ENCODE measurements at regions not wholly inside any gene's neighbourhood (a gene's known extent, or its start where the extent isn't known, plus 50 kb on each side); places are given as distances from the start of the nearest gene placed in this dataset.

DNA sequence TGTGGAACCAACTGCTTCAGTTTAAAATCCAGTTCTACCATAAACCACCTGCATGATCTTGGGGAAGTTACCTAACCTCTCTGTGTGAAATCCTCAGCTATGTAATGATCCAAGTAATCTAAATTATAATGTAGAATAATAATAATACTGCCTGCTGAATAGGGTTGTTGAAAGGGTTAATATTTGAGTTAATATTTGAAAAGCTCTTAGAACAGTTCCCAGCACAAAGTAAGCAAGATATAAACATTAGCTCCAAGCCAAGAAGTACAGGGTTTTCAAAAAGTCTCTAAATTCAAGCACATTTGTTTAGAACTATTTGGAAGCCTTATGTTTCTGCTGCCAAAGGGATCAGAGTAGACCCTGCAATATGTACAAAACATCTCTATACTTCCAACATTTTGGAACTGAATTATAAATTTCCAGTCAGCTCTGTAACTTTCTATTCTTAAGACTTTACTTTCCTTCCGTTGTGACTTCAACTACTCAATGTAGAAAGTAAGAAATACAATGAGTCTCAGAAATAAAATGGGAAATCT is 76.7 kb upstream of the FAM9C start:
- TF ChIP-seq, protein P1, sequence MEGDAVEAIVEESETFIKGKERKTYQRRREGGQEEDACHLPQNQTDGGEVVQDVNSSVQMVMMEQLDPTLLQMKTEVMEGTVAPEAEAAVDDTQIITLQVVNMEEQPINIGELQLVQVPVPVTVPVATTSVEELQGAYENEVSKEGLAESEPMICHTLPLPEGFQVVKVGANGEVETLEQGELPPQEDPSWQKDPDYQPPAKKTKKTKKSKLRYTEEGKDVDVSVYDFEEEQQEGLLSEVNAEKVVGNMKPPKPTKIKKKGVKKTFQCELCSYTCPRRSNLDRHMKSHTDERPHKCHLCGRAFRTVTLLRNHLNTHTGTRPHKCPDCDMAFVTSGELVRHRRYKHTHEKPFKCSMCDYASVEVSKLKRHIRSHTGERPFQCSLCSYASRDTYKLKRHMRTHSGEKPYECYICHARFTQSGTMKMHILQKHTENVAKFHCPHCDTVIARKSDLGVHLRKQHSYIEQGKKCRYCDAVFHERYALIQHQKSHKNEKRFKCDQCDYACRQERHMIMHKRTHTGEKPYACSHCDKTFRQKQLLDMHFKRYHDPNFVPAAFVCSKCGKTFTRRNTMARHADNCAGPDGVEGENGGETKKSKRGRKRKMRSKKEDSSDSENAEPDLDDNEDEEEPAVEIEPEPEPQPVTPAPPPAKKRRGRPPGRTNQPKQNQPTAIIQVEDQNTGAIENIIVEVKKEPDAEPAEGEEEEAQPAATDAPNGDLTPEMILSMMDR (IDR thresholded peaks at IDR 0.05) = no peak
- ATAC-seq (ENCODE audit: low FRiP score) (no peak), DNase-seq (ENCODE audit: low spot score) (no peak)

DNA sequence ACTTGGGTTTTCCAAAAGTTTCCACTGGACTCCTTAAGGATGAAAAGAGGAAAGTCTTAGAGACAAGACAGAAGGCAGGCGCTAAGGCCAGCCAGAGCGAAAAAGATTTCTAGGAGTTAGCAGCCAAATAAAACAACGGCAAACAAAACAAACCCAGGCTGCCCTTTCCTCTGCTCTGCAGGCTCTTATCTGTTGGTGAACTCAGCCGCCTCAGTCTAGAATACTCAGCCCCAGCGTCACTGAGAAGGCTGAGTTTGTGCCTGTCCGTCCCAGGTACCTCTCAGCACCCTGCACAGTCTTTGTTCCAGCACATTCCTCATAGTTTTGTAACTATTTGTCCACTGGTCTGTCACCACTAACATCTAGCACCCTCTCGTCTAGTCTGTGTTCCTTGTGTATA is 75.6 kb upstream of the FAM9C start:
- TF ChIP-seq, protein P1 (IDR thresholded peaks at IDR 0.05) = no peak
- DNase-seq (ENCODE audit: low spot score) (no peak), ATAC-seq (ENCODE audit: low FRiP score) (peak; percentile 87)

DNA sequence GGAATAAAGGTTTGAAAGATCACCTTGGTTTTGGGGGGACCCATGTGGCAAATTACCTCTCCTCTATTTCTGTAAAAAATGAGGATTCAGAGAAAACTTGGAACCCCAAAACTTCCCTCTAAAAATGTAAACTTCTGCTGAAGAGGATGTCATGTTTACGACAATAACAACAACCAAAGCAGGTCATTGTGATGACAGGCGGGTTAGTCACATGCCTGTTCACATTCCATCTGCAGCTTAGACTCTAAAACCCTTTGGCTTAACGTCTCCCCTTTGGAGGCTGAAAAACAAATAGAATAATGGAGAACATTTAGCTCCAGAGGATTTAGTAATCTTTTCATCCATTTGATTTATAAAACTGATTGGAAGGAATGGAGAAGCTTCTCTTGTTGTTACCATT is 75.0 kb upstream of the FAM9C start:
- TF ChIP-seq, protein P1 (IDR thresholded peaks at IDR 0.05) = no peak
- DNase-seq (ENCODE audit: low spot score) (no peak), ATAC-seq (ENCODE audit: low FRiP score) (no peak)

DNA sequence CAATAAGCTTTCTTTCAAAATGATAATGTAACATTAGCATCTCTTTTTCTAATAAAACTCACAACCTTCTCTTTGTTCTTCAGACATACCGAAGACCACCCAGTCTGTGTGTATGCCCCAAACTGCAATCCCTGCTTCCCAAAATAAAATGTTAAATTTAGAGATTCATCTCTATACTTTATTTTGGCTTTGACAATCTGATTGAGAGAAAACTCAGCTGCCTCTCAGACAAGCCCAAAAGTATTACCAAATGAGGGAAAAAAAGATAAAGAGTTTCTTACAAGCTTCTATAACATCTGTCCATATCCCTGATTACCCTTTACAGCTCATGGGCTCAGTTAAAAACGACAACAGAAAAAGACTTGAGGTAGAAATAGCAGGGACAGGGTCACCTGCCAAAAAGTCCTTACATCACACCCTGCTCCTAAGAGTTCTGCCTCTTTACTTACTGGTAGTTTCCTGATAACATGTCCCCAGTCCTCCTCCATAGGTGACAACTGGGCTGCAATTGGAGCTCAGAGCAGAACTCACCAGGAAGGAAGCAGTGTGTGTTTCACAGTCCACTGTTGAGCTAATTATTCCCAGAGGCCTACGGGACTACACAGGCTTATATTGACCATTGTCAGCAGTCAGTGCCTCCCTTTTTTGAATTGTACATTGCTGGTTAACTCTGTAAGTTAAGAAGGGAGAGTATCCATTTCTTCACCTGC is 70.9 kb upstream of the FAM9C start:
- DNase-seq (ENCODE audit: low spot score) = no peak

DNA sequence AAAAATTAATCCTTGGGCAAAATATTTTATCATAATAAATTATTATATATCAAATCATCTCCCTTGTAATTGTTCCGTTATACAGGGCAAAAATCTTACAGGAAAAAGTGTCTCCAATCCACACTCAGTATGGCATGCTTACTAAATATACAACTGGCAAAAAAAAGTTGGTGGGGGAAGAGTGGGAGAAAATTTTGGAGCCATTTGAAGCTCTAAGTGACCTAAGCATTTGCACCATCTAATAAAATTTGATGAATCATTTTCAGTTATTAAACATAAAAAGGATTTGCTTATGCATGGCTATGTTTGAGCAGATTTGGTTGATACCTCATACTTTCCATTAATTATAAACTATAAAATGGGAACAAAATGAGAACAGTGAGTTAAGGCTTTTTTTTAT is 68.1 kb upstream of the FAM9C start:
- TF ChIP-seq, protein P1 (IDR thresholded peaks at IDR 0.05) = no peak

More for the DNA sequence above, 70.9 kb upstream of the FAM9C start:
- ATAC-seq (ENCODE audit: low FRiP score) = no peak
- TF ChIP-seq, protein P1 (IDR thresholded peaks at IDR 0.05) = no peak

DNA sequence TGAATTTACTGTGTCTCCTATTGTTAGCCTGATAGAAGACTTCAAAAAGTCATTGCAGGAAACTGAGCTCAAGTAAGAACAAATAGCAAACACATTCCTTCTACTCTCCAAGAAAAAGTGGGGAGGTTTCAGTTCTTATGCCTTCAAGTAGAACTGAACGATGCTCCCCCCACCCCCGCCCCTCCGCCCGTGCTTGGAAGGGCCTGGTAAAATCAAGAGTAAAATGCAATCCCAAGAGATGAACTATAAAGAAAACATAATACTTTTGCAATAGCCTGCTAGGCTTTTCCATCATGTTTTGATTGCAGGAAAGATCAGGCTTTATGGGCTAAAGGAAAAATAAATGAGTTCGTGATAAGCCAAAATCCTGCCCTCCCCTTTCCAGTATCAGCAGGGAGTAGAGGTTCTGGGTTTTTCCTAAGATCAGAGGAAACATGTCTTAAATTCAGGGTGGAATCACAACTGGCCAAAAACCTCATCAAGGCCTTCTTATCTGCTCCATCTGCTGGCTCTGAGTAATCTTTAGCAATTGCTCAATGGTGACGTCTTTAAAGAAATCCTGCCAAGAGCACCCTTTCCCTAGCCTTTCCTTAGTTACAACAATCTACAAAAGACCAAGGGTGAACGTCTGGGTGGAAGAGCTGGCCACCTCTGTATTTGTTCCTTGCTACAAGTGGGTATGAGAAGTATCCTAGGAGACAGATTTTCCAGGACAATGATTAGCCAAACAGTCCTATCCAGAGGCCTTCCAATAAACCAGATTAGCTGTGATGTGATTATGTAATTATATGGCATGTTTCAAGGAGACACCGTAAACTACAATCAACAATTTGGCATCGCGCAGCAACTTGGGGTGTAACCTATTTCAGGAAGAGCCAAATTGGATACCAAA is 66.3 kb upstream of the FAM9C start:
- TF ChIP-seq, protein P1 (IDR thresholded peaks at IDR 0.05) = no peak
- ATAC-seq (ENCODE audit: low FRiP score) (peak; percentile 84), DNase-seq (ENCODE audit: low spot score) (no peak)

More for the DNA sequence above, 68.1 kb upstream of the FAM9C start:
- ATAC-seq (ENCODE audit: low FRiP score) (no peak), DNase-seq (ENCODE audit: low spot score) (no peak)
